GM12878 (cell line): ENCODE measurements at regions not wholly inside any gene's neighbourhood (a gene's known extent, or its start where the extent isn't known, plus 50 kb on each side); places are given as distances from the start of the nearest gene placed in this dataset.

ENCODE experiments used
- ATAC-seq: fragments of 200-7000 bp; cut with Tn5 transposase; 3 replicates; pipeline ENCODE4 v1.9.1; 2020; ENCODE audit warnings: mild to moderate bottlenecking, moderate library complexity
- BruUV-seq: library from RNA; stranded (reverse); fragments of 400-500 nt; replicated peaks from 2 replicates; lab custom pipeline; 2021; lab: Mats Ljungman, UMichigan
- CTCF ChIA-PET: fragments of 300-600 bp; sonication (Branson Sonifier 250); formaldehyde crosslinking; extraction: SDS; loops from one replicate; lab custom pipeline; 2021; ENCODE audit warnings: inconsistent platforms; lab: Yijun Ruan, JAX
- POLR2A ChIA-PET: fragments of 350-600 bp; formaldehyde crosslinking; extraction: SDS; loops from one replicate; lab custom pipeline; 2021; ENCODE audit warnings: inconsistent platforms; lab: Charles Lee
- RAD21 ChIA-PET: fragments of 300-600 bp; sonication (Branson Sonifier 250); formaldehyde crosslinking; loops from one replicate; lab custom pipeline; 2023; ENCODE audit warnings: antibody characterized with exemption; ENCODE audit not compliant: unreplicated experiment; lab: Charles Lee
- SMC1A ChIA-PET: fragments of 300-600 bp; sonication (Branson Sonifier 250); formaldehyde crosslinking; loops from one replicate; lab custom pipeline; 2023; ENCODE audit not compliant: unreplicated experiment, uncharacterized antibody; lab: Charles Lee
- DNase-seq: peaks from one replicate; pipeline ENCODE4 v3.0.0-alpha.2; 2011; ENCODE audit warnings: low read depth, low spot score
- FAIRE-seq: peaks from 3 replicates; lab custom pipeline; 2011; peaks lifted over from hg19 to GRCh38; lab: Jason Lieb, UNC
- H2AFZ ChIP-seq: 2 replicates; pipeline ENCODE4 v1.6.0; 2011; ENCODE audit warnings: low read depth, low read length, control low read depth; ENCODE audit not compliant: control insufficient read depth
- H3K27ac ChIP-seq: 2 replicates; pipeline ENCODE4 v1.5.1; 2011; ENCODE audit warnings: control low read depth; ENCODE audit not compliant: control insufficient read depth, insufficient read depth
- H3K27me3 ChIP-seq, 2 experiments: replicated peaks in 1 of 2; 2 replicates each; pipeline versions ENCODE4 v1.6.0 to v1.6.1; 2011; ENCODE audit warnings: low read length in 1 of 2; ENCODE audit not compliant: control insufficient read depth in 2 of 2, insufficient read depth in 2 of 2
- H3K36me3 ChIP-seq, 2 experiments: 2 replicates each; pipeline ENCODE4 v1.5.1; 2011; ENCODE audit warnings: low read length in 1 of 2; ENCODE audit not compliant: control insufficient read depth in 2 of 2, insufficient read depth in 2 of 2
- H3K4me1 ChIP-seq: 2 replicates; pipeline ENCODE4 v1.6.1; 2011; ENCODE audit warnings: mild to moderate bottlenecking, low read length, moderate library complexity, mixed read lengths; ENCODE audit not compliant: control insufficient read depth, insufficient read depth
- H3K4me2 ChIP-seq: 2 replicates; pipeline ENCODE4 v1.6.0; 2011; ENCODE audit warnings: control low read depth; ENCODE audit not compliant: control insufficient read depth, insufficient read depth
- H3K4me3 ChIP-seq: fragments of 200-600 bp; sonication (generic); 2 replicates; pipeline ENCODE4 v1.5.1; 2016
- H3K79me2 ChIP-seq: 2 replicates; pipeline ENCODE4 v1.6.0; 2011; ENCODE audit warnings: low read length; ENCODE audit not compliant: control insufficient read depth, insufficient read depth
- H3K9ac ChIP-seq: 2 replicates; pipeline ENCODE4 v1.8.0; 2011; ENCODE audit warnings: low read length, control low read depth, mixed read lengths; ENCODE audit not compliant: control insufficient read depth, insufficient read depth
- H3K9me3 ChIP-seq: replicated peaks from 3 replicates; pipeline ENCODE4 v1.5.1; 2011; ENCODE audit warnings: mild to moderate bottlenecking, low read length; ENCODE audit not compliant: control insufficient read depth, insufficient read depth
- H4K20me1 ChIP-seq: 2 replicates; pipeline ENCODE4 v1.6.0; 2011; ENCODE audit not compliant: control insufficient read depth, insufficient read depth
- ATF2 ChIP-seq: IDR thresholded peaks from 2 replicates; pipeline ENCODE4 v1.6.1; 2012; ENCODE audit warnings: low read length, inconsistent platforms
- CREB1 ChIP-seq: IDR thresholded peaks from 2 replicates; pipeline ENCODE4 v1.6.1; 2012; ENCODE audit warnings: low read depth, mild to moderate bottlenecking, inconsistent platforms
- ETV6 ChIP-seq, 2 experiments: fragments of 450-650 bp in 1 of 2; IDR thresholded peaks in 1 of 2; conservative IDR thresholded peaks in 1 of 2; 2 replicates each; pipeline ENCODE4 v1.6.1; 2014; ENCODE audit warnings: antibody characterized with exemption in 1 of 2, borderline replicate concordance in 1 of 2, low read depth in 1 of 2, mild to moderate bottlenecking in 1 of 2, moderate library complexity in 1 of 2
- HDAC2 ChIP-seq: fragments of 200-600 bp; sonication (generic); IDR thresholded peaks from 2 replicates; pipeline ENCODE4 v1.6.1; 2017
- MAX ChIP-seq: IDR thresholded peaks from 2 replicates; pipeline ENCODE4 v1.6.1; 2012; ENCODE audit warnings: low read depth, low read length, improper control_type of control experiment
- NFYB ChIP-seq: IDR thresholded peaks from 2 replicates; pipeline ENCODE4 v1.6.1; 2011; ENCODE audit warnings: low read depth, mild to moderate bottlenecking, low read length, improper control_type of control experiment, moderate library complexity; ENCODE audit not compliant: insufficient read depth
- NR2C2 ChIP-seq: IDR thresholded peaks from 2 replicates; pipeline ENCODE4 v1.6.1; 2011; ENCODE audit warnings: borderline replicate concordance, low read depth; ENCODE audit not compliant: control insufficient read depth, insufficient read length
- PAX8 ChIP-seq: fragments of 450-650 bp; IDR thresholded peaks from 2 replicates; pipeline ENCODE4 v1.6.1; 2017; ENCODE audit warnings: mild to moderate bottlenecking, moderate library complexity
- ZBED1 ChIP-seq: IDR thresholded peaks from 2 replicates; pipeline ENCODE4 v1.6.1; 2016; ENCODE audit warnings: borderline replicate concordance
- WGBS: methylation state at CpG from one replicate; pipeline ENCODE4 v1.1.6; 2016; ENCODE audit warnings: low lambda C conversion rate; ENCODE audit not compliant: insufficient replicate concordance, insufficient coverage; ENCODE audit errors: missing lambda C conversion rate; 5-methylcytosine and 5-hydroxymethylcytosine counted together
- in situ Hi-C: fragments of 300-500 bp; cut with MboI; formaldehyde crosslinking; loops from 9 replicates; pipeline ENCODE4 v1.14.3; 2018; ENCODE audit warnings: mixed read lengths
- intact Hi-C: fragments of 100-400 bp; cut with micrococcal nuclease; formaldehyde crosslinking; loops from one replicate; pipeline ENCODE4 v1.14.2; 2022; ENCODE audit not compliant: unreplicated experiment
- TF ChIP-seq, protein P1 (sequence below): fragments of 450-650 bp; conservative IDR thresholded peaks from 2 replicates; pipeline ENCODE4 v1.6.1; 2017; ENCODE audit warnings: mild to moderate bottlenecking, moderate library complexity
- TF ChIP-seq, protein P2 (sequence below): IDR thresholded peaks from 2 replicates; pipeline ENCODE4 v1.6.1; 2011; ENCODE audit warnings: low read depth, low read length, improper control_type of control experiment, borderline replicate concordance

DNA sequence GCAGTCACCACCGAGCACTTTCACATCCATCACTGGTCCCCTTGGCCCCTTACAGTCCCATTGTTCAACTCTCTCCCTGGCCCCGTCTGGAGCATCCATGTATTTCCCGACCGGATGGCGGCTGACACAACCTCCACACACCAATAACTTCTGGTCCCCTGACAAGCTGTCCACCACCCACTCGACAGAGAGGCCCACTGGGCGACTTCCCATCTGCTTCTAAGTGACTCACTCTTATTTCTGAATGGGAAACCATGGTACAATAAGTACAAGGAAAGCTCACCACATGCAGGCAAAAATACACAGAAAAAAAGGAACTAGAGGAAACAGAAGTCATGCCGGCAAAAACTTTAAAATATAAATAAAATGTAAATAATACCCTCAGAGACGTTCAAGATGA lies 82.9 kb upstream of the RAB12 start:
- Histone ChIP-seq H3K4me2 (no peak overlapping the region), H3K27me3 (no peaks in the 10 kb centered on the region; a peak in 1 of 4 replicates), H3K27ac (no peak overlapping the region), H3K79me2 (no peaks in the 10 kb centered on the region), H4K20me1 (no peaks in the 10 kb centered on the region), H2AFZ (no peak overlapping the region), H3K9me3 (no peaks in the 10 kb centered on the region; the same call in 2 of the 3 replicates), H3K9ac (no peak overlapping the region), H3K36me3 (no peaks in the 10 kb centered on the region), H3K4me3 (no peak overlapping the region), H3K4me1 (no peaks in the 10 kb centered on the region)
- no peak for FAIRE-seq
- TF ChIP-seq ATF2, result no peak
- no peak for TF ChIP-seq PAX8
- TF ChIP-seq MAX, result no peak
- no peak for TF ChIP-seq ETV6 (conservative IDR thresholded peaks at IDR 0.05 in 1 of 2, IDR thresholded peaks at IDR 0.05 in 1 of 2; ENCODE audit: borderline replicate concordance in 1 of 2, low read depth in 1 of 2)
- TF ChIP-seq HDAC2, result no peak
- TF ChIP-seq NFYB, result no peak
- TF ChIP-seq, protein P1, sequence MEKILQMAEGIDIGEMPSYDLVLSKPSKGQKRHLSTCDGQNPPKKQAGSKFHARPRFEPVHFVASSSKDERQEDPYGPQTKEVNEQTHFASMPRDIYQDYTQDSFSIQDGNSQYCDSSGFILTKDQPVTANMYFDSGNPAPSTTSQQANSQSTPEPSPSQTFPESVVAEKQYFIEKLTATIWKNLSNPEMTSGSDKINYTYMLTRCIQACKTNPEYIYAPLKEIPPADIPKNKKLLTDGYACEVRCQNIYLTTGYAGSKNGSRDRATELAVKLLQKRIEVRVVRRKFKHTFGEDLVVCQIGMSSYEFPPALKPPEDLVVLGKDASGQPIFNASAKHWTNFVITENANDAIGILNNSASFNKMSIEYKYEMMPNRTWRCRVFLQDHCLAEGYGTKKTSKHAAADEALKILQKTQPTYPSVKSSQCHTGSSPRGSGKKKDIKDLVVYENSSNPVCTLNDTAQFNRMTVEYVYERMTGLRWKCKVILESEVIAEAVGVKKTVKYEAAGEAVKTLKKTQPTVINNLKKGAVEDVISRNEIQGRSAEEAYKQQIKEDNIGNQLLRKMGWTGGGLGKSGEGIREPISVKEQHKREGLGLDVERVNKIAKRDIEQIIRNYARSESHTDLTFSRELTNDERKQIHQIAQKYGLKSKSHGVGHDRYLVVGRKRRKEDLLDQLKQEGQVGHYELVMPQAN, result no peak
- no peak for TF ChIP-seq NR2C2
- no peak for TF ChIP-seq CREB1
- TF ChIP-seq, protein P2, sequence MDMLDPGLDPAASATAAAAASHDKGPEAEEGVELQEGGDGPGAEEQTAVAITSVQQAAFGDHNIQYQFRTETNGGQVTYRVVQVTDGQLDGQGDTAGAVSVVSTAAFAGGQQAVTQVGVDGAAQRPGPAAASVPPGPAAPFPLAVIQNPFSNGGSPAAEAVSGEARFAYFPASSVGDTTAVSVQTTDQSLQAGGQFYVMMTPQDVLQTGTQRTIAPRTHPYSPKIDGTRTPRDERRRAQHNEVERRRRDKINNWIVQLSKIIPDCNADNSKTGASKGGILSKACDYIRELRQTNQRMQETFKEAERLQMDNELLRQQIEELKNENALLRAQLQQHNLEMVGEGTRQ, result no peak
- no peak for TF ChIP-seq ZBED1
- no peak for DNase-seq
- ChIA-PET SMC1A (no interaction called here), POLR2A (interaction anchor here (0.6 kb wide), 1 partner anchor 74 kb away, joined by 5 read pairs; no protein-coding TSS in a partner anchor), CTCF (no interaction called here), RAD21 (no interaction called here)
- WGBS, result 7% methylated on average over 9 of the region's 9 CpGs
- in situ Hi-C loops, result no loop called here
- ATAC-seq, result no peak
- no TSS peak for BruUV-seq
- intact Hi-C loops, result no loop called here
